NB4 (cell line): ENCODE measurements at regions not wholly inside any gene's neighbourhood (a gene's known extent, or its start where the extent isn't known, plus 50 kb on each side); places are given as distances from the start of the nearest gene placed in this dataset.

ENCODE experiments used
- CTCF ChIP-seq: IDR thresholded peaks from one replicate; pipeline ENCODE4 v1.5.1; 2012; ENCODE audit warnings: low read depth, low read length
- MAX ChIP-seq: IDR thresholded peaks from 2 replicates; pipeline ENCODE4 v1.6.1; 2011; ENCODE audit warnings: low read depth, low read length
- POLR2A ChIP-seq: IDR thresholded peaks from 2 replicates; pipeline ENCODE4 v1.6.1; 2011; ENCODE audit warnings: mild to moderate bottlenecking; ENCODE audit not compliant: insufficient read length; ENCODE audit errors: extremely low read depth

- TF ChIP-seq CTCF: no peak
- TF ChIP-seq POLR2A: no peak
- TF ChIP-seq MAX: no peak
Measured at GRCh38 chr3:189103208-189103607, 68.6 kb upstream of the TPRG1 start.
